ENCODE measurements at regions not wholly inside any gene's neighbourhood (a gene's known extent, or its start where the extent isn't known, plus 50 kb on each side); places are given as distances from the start of the nearest gene placed in this dataset.

GRCh38 chr6:24072038-24072746 is 53.8 kb upstream of the NRSN1 start:
- no peak for DNase-seq
- Mint-ChIP-seq H3K27me3 (ENCODE audit: low read depth in 3 of 3) (peaks cover 0 to 2% (median 2%) of the 10 kb centered on the region in 3 donors), H3K4me3 (no peak overlapping the region), H3K9me3 (peaks cover 0 to 14% (median 5%) of the 10 kb centered on the region in 6 donors), H3K4me1 (no peaks in the 10 kb centered on the region), H3K36me3 (no peaks in the 10 kb centered on the region), H3K27ac (no peak overlapping the region)

- H3K4me1 Mint-ChIP-seq, result no peaks in the 10 kb centered on the region
- no peak overlapping the region for H3K27ac Mint-ChIP-seq
- no peak overlapping the region for H3K4me3 Mint-ChIP-seq
- peaks cover 0 to 29% (median 11%) of the 10 kb centered on the region in 6 donors for H3K9me3 Mint-ChIP-seq
- H3K36me3 Mint-ChIP-seq, result no peaks in the 10 kb centered on the region
- DNase-seq, result no peak
- peaks cover 0 to 2% (median 0%) of the 10 kb centered on the region in 3 donors for H3K27me3 Mint-ChIP-seq (ENCODE audit: low read depth in 3 of 3)
Observed at GRCh38 chr6:24076011-24076410, 50.0 kb upstream of the NRSN1 start.

Measured in immature natural killer cell (primary cell).